GM18520 (cell line): ENCODE measurements at regions not wholly inside any gene's neighbourhood (a gene's known extent, or its start where the extent isn't known, plus 50 kb on each side); places are given as distances from the start of the nearest gene placed in this dataset.

Experiments used
- ATAC-seq: cut with Tn5 transposase; IDR thresholded peaks from one replicate; pipeline ENCODE4 v1.9.1; 2021; ENCODE audit not compliant: unreplicated experiment

- ATAC-seq = no peak
Observed at GRCh38 chr4:44859477-44859876, 133.1 kb upstream of the GNPDA2 start.

- no peak for ATAC-seq
Observed at GRCh38 chr4:44848466-44848865, 122.1 kb upstream of the GNPDA2 start.

- ATAC-seq = no peak
Observed at GRCh38 chr4:44845993-44846392, 119.6 kb upstream of the GNPDA2 start.

GRCh38 chr4:44845309-44845708 is 119.0 kb upstream of the GNPDA2 start:
- ATAC-seq = no peak

- no peak for ATAC-seq
Observed at GRCh38 chr4:44842531-44842930, 116.2 kb upstream of the GNPDA2 start.

GRCh38 chr4:44817930-44818329 is 91.6 kb upstream of the GNPDA2 start:
- no peak for ATAC-seq

GRCh38 chr4:44806071-44806470 is 79.7 kb upstream of the GNPDA2 start:
- no peak for ATAC-seq

GRCh38 chr4:44804301-44804700 is 77.9 kb upstream of the GNPDA2 start:
- ATAC-seq = no peak

- ATAC-seq = no peak
Observed at GRCh38 chr4:44801384-44801783, 75.0 kb upstream of the GNPDA2 start.

- ATAC-seq = no peak
Observed at GRCh38 chr4:44791831-44792230, 65.5 kb upstream of the GNPDA2 start.

GRCh38 chr4:44777115-44777514 is 50.8 kb upstream of the GNPDA2 start:
- ATAC-seq = no peak
